HG02798 (cell line): ENCODE measurements at regions not wholly inside any gene's neighbourhood (a gene's known extent, or its start where the extent isn't known, plus 50 kb on each side); places are given as distances from the start of the nearest gene placed in this dataset.
"Not testable (repeated sequence)": the region's sequence is repeated elsewhere in the genome, so short reads cannot be mapped to it uniquely, and the experiment has no call there.

Source experiments
- ATAC-seq: cut with Tn5 transposase; IDR thresholded peaks from one replicate; pipeline ENCODE4 v1.9.1; 2021; ENCODE audit warnings: mild to moderate bottlenecking; ENCODE audit not compliant: unreplicated experiment, poor library complexity

GRCh38 chr1:215022204-215022603, 60.3 kb upstream of the KCNK2 start:
- no peak for ATAC-seq

- ATAC-seq, result no peak
Observed at GRCh38 chr1:215022741-215023141, 59.8 kb upstream of the KCNK2 start.

- no peak for ATAC-seq
Observed at GRCh38 chr1:215023155-215023832, 59.2 kb upstream of the KCNK2 start.

- no peak for ATAC-seq
Observed at GRCh38 chr1:215028954-215029353, 53.6 kb upstream of the KCNK2 start.

- ATAC-seq, result not testable (repeated sequence)
Observed at GRCh38 chr1:215030581-215030980, 52.0 kb upstream of the KCNK2 start.

GRCh38 chr1:215031392-215031791, 51.1 kb upstream of the KCNK2 start:
- ATAC-seq, result no peak
